ENCODE measurements at regions not wholly inside any gene's neighbourhood (a gene's known extent, or its start where the extent isn't known, plus 50 kb on each side); places are given as distances from the start of the nearest gene placed in this dataset.

- TF ChIP-seq CTCF (IDR thresholded peaks at IDR 0.05; ENCODE audit: low read length) (no peak), EZH2 (IDR thresholded peaks at IDR 0.05; ENCODE audit: borderline replicate concordance, low read length) (no peak)
These were observed 586.5 kb upstream of the NRG3 start for GRCh38 chr10:81288544-81288943.
